ENCODE measurements at regions not wholly inside any gene's neighbourhood (a gene's known extent, or its start where the extent isn't known, plus 50 kb on each side); places are given as distances from the start of the nearest gene placed in this dataset.

DNA sequence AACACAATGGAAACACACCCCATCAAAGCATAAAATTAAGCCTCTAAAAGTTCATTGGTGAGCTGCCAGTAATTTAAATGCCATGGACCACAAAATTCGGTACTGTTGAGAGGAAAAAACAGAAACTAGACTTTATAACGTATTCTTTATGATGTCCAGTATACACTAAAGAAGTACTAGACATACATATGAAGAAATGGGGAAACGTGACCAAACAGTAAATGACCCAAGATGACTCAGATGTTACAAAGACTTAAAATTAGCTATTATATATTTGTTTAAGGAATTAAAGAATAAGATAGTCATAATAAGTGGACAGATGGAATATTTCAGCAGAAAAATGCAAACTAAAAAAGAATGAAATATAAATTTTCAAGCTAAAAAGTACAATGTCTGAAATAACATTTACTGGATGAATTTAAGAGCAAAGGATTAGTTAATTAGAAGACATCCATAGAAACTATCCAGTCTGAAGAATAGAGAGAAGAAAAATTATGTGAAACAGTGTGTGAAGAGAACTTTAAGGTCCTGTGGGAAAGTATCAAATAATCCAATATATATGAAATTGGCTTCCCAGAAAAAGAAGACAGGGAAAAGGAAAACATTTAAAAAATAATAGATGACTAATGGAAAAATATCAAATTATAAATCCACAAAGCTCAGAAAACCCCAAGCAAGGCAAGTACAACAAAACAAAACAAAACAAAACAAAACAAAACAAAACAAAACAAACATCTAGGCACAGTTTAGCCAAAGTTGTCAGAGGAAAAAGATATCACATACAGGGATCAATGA, 69.4 kb downstream of the SAMD9 start:
- H3K9me3 Mint-ChIP-seq (ENCODE audit: insufficient read depth), result no peaks in the 10 kb centered on the region
- WGBS (ENCODE audit: insufficient coverage), result no CpG with 5 or more reads among the region's 3 CpGs
- ChIA-PET POLR2A (no interaction called here), CTCF (interaction anchor here (0.6 kb wide), 1 partner anchor 624 kb away, joined by 3 read pairs; no protein-coding TSS in a partner anchor)
- no peak overlapping the region for H3K4me3 Mint-ChIP-seq
- no peak overlapping the region for H3K27ac Mint-ChIP-seq
- no peaks in the 10 kb centered on the region for H4K20me1 ChIP-seq (ENCODE audit: control insufficient read depth, insufficient read depth, low read length, poor library complexity, severe bottlenecking)
- no peak for DNase-seq
- intact Hi-C loops (cut with micrococcal nuclease), result no loop called here
- H3K4me3 ChIP-seq (ENCODE audit: control extremely low read depth in 1 of 5, extremely low read depth in 1 of 5, insufficient read depth in 1 of 5, low read depth in 2 of 5, low read length in 4 of 5), result no peak overlapping the region
- ATAC-seq (ENCODE audit: low read depth), result no peak
- H3K4me2 ChIP-seq (replicated peaks; ENCODE audit: low read depth, low read length, poor library complexity, severe bottlenecking), result no peak overlapping the region
- no peak overlapping the region for H2AFZ ChIP-seq (ENCODE audit: insufficient read depth, low read depth, low read length, poor library complexity, severe bottlenecking)
- no peaks in the 10 kb centered on the region for H3K9me3 ChIP-seq (ENCODE audit: control extremely low read depth in 1 of 3, control insufficient read depth in 2 of 3, insufficient read depth in 1 of 3, low read length in 2 of 3)
- no peaks in the 10 kb centered on the region for H3K27me3 ChIP-seq (replicated peaks in 1 of 4; ENCODE audit: control extremely low read depth in 1 of 4, control insufficient read depth in 3 of 4, insufficient read depth in 4 of 4, low read length in 3 of 4)
- H3K36me3 ChIP-seq (replicated peaks in 1 of 2; ENCODE audit: control extremely low read depth in 1 of 2, control insufficient read depth in 1 of 2, extremely low read depth in 1 of 2, insufficient read depth in 2 of 2, low read length in 1 of 2), result no peaks in the 10 kb centered on the region
- H3K27me3 Mint-ChIP-seq, result peaks cover 3% of the 10 kb centered on the region
- no peaks in the 10 kb centered on the region for H3K79me2 ChIP-seq (ENCODE audit: control insufficient read depth, insufficient read depth, low read length)
- H3K27ac ChIP-seq (ENCODE audit: low read length in 2 of 2), result no peak overlapping the region
- peaks cover under 1% of the 10 kb centered on the region for H3K4me1 Mint-ChIP-seq
- H3K4me1 ChIP-seq (ENCODE audit: control insufficient read depth in 2 of 2, insufficient read depth in 2 of 2, low read length in 2 of 2), result no peaks in the 10 kb centered on the region
- no peak overlapping the region for H3K9ac ChIP-seq (ENCODE audit: low read length)
- TF ChIP-seq EZH2 (IDR thresholded peaks at IDR 0.05; ENCODE audit: borderline replicate concordance, insufficient read depth, low read depth, low read length, poor library complexity, severe bottlenecking), result no peak
- TF ChIP-seq, protein P1, sequence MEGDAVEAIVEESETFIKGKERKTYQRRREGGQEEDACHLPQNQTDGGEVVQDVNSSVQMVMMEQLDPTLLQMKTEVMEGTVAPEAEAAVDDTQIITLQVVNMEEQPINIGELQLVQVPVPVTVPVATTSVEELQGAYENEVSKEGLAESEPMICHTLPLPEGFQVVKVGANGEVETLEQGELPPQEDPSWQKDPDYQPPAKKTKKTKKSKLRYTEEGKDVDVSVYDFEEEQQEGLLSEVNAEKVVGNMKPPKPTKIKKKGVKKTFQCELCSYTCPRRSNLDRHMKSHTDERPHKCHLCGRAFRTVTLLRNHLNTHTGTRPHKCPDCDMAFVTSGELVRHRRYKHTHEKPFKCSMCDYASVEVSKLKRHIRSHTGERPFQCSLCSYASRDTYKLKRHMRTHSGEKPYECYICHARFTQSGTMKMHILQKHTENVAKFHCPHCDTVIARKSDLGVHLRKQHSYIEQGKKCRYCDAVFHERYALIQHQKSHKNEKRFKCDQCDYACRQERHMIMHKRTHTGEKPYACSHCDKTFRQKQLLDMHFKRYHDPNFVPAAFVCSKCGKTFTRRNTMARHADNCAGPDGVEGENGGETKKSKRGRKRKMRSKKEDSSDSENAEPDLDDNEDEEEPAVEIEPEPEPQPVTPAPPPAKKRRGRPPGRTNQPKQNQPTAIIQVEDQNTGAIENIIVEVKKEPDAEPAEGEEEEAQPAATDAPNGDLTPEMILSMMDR (IDR thresholded peaks at IDR 0.05), result no peak

DNA sequence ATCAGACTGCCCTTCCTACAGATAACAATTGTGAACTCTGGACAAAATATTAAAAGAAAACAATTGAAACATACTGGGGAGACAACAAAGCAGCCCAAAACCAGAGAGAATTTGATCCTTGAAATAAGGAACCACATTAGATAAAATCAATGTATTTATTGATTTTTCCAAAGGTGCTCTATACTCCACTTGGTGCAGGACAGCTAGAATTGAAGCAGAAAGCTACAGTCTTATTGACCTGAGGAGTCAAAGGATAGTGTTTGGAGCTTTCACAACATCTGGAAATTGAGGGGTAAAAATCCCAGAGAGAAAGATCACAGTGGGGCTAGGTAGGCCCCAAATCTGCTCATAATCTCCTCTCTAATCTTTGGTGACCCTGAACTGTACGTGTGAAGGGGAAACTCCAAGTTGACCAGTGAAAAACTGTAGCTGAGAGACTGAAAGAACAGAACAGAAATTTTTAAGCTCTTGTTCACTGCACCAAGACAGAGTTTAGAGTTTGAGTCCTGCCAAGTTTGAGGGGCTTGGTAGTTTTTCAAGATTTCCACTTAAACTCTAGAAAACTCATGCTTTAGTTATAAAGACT, 70.2 kb downstream of the SAMD9 start:
- Histone ChIP-seq H3K4me3 (ENCODE audit: control extremely low read depth in 1 of 5, extremely low read depth in 1 of 5, insufficient read depth in 1 of 5, low read depth in 2 of 5, low read length in 4 of 5) (no peak overlapping the region), H3K79me2 (ENCODE audit: control insufficient read depth, insufficient read depth, low read length) (no peaks in the 10 kb centered on the region), H3K27ac (ENCODE audit: low read length in 2 of 2) (no peak overlapping the region), H2AFZ (ENCODE audit: insufficient read depth, low read depth, low read length, poor library complexity, severe bottlenecking) (no peak overlapping the region), H3K9me3 (ENCODE audit: control extremely low read depth in 1 of 3, control insufficient read depth in 2 of 3, insufficient read depth in 1 of 3, low read length in 2 of 3) (no peaks in the 10 kb centered on the region), H3K27me3 (replicated peaks in 1 of 4; ENCODE audit: control extremely low read depth in 1 of 4, control insufficient read depth in 3 of 4, insufficient read depth in 4 of 4, low read length in 3 of 4) (no peaks in the 10 kb centered on the region), H3K4me2 (replicated peaks; ENCODE audit: low read depth, low read length, poor library complexity, severe bottlenecking) (no peak overlapping the region), H4K20me1 (ENCODE audit: control insufficient read depth, insufficient read depth, low read length, poor library complexity, severe bottlenecking) (no peaks in the 10 kb centered on the region), H3K36me3 (replicated peaks in 1 of 2; ENCODE audit: control extremely low read depth in 1 of 2, control insufficient read depth in 1 of 2, extremely low read depth in 1 of 2, insufficient read depth in 2 of 2, low read length in 1 of 2) (no peaks in the 10 kb centered on the region), H3K4me1 (ENCODE audit: control insufficient read depth in 2 of 2, insufficient read depth in 2 of 2, low read length in 2 of 2) (no peaks in the 10 kb centered on the region), H3K9ac (ENCODE audit: low read length) (no peak overlapping the region)
- Mint-ChIP-seq H3K9me3 (ENCODE audit: insufficient read depth) (no peaks in the 10 kb centered on the region), H3K27me3 (peaks cover 3% of the 10 kb centered on the region), H3K4me1 (no peaks in the 10 kb centered on the region), H3K4me3 (no peak overlapping the region), H3K27ac (no peak overlapping the region)
- POLR2A ChIA-PET, result no interaction called here
- WGBS (ENCODE audit: insufficient coverage), result no CpG with 5 or more reads among the region's 1 CpG
- intact Hi-C loops (cut with micrococcal nuclease), result no loop called here
- no peak for ATAC-seq (ENCODE audit: low read depth)
- CTCF ChIA-PET, result interaction anchor here (0.6 kb wide), 1 partner anchor 624 kb away, joined by 3 read pairs; no protein-coding TSS in a partner anchor
- TF ChIP-seq, protein P1 (IDR thresholded peaks at IDR 0.05), result no peak
- TF ChIP-seq EZH2 (IDR thresholded peaks at IDR 0.05; ENCODE audit: borderline replicate concordance, insufficient read depth, low read depth, low read length, poor library complexity, severe bottlenecking), result no peak
- no peak for DNase-seq

Measured in B cell (primary cell).